COLO668 (cell line): ENCODE measurements at regions not wholly inside any gene's neighbourhood (a gene's known extent, or its start where the extent isn't known, plus 50 kb on each side); places are given as distances from the start of the nearest gene placed in this dataset.
A peak's percentile ranks its signal among the peaks of the same experiment; 100 is the strongest.

ENCODE experiments used
- DNase-seq: peaks from one replicate; lab custom pipeline; 2025; ENCODE audit not compliant: unreplicated experiment; lab: John Stamatoyannopoulos, UW

DNA sequence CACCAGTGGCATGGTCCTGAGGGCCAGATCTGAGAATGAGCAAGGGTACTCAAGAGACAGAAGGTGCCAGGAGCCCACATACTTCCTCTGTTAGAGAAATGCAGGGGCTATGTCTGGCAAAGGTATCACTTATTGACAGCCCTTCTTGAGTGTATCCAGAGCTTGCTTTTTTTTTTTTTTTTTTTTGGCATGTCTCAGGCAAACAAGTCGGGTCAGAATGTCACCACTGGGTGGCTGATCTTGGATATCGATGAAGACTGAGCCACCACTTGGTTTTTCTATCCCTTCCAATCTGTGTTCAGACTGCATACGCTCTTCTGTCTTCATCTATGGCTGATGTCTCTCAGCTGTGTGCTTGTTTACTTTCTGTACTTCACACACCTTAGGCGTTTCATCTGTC, 363.4 kb upstream of the C2CD4B start:
- no peak for DNase-seq

DNA sequence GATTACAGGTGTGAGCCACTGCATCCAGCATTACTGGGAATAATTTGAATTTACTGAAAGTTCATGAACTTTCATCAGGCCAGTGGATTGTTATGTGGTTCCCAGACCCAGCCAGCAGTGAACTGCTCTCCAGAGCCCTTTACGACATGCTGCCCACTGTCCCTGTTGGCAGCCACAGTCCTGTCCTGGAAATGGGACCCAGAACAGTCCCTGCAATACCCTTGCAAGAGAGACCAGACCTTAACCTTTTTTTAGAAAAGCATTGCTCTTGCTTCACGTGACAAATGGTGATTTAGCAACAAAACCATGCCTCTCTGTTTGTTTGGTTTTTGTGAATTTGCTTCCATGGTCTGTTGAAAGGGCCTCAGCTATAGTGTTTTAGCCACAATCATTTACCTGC, 367.3 kb upstream of the C2CD4B start:
- DNase-seq = no peak

DNA sequence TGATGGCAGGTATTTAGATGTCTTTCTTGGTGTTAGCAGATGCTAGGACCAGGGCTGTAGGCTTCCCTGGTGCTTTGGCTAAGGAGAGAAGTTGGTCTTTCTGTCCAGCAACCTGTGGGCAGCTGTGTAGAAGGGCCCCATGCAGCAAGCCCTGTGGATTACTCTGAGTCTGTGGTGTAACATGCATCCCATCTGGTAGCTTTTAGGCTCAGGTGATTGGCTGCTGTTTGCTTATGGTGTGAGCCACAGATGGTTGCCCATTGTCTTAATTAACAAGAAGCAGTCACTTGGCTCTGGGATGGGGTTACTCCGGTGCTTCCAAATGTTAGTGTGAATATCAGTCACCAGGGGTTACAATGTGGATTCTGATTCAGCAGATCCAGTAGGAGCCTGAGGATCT, 368.6 kb upstream of the C2CD4B start:
- DNase-seq = no peak

DNA sequence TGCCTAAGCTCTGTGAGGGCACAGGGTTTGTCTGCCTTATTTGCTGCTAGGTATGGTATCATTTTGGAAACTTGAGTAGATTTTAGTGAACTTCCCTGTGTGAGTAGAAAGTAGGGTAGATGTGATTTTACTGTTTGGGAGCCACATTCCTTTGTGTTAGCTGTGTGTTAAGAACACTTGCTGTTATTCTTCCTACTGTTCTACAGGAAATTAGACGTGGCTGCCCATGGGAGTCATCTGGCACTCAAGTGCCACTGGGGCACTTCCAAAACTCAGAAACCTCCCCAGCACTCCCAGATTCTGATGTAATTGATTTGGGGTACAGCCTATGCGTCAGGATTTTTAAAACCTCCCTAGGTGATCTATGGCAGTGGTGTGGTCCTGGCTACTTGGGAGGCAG, 369.9 kb upstream of the C2CD4B start:
- DNase-seq = no peak

DNA sequence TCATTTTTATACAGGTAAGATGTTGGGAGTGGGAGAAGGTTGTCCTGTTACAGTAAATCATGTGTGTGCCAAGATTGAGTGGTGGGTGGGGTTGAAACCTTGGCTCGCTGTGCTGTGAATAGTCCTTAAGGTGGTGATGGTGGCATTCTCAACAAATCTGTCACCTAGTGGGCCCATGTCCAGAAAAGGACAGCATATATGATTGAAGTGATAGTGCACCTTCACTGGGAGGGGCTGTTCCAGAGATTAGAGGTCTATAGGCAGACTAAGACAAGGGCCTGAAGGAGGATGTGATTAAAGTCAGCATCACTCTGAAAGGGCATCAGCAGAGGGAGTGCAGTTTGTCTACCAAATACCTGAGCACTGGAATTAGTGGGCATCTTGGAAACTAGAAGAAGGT, 374.2 kb upstream of the C2CD4B start:
- no peak for DNase-seq

DNA sequence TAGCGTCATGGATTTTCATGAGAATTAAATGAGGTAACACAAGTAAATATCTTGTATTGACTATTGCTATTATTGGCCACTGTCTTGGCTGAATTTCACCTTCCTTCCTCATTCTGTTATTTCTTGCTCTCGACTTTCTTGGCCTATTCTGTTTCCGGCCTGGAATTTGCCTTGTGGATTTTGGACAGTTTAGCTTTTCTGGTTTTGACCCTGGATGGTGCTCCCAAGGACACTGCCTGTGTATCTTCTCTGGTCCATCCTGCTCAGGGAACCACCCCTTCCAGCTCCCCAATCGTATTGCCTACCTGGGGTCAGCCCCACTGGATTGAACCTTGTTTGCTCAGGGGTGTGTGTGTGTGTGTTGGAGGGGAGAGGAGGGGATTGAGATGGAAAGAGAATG, 376.2 kb upstream of the C2CD4B start:
- no peak for DNase-seq

DNA sequence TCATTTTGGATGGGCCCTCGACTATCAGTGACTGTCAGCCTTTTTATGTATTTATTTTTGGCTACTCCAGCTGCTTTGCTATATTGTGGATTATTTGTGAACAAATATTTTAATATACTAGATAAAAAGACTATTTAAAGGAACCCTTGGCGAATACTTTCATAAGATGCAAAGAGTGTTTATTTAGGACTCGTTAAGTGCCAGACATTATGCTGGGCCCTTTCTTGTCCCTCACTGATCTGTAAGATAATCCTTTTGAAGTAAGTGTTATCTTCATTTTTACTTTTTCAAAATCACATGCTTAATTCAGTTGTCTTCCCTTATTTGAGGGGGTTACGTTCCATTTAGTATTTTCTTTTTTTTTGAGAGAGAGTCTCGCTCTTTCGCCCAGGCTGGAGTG, 376.8 kb upstream of the C2CD4B start:
- no peak for DNase-seq

DNA sequence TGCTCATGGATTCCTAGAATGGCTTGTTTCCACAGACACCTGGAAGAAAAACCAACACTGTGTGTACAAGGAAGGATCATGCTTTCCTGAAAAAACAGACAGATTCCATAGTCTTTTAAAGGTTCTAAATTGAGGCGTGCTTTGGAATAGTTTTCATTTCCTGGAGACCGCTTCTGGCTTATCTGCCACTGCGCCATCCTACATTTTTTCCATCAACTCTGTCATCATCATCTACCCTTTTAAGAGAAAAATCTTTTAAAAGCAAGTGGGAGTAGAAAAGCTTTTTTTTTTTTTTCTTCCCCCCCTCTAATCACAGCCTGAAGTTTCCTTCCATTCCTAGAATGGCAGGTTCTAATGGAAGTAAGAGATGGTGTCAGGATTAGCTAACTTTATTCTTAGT, 379.4 kb upstream of the C2CD4B start:
- no peak for DNase-seq

DNA sequence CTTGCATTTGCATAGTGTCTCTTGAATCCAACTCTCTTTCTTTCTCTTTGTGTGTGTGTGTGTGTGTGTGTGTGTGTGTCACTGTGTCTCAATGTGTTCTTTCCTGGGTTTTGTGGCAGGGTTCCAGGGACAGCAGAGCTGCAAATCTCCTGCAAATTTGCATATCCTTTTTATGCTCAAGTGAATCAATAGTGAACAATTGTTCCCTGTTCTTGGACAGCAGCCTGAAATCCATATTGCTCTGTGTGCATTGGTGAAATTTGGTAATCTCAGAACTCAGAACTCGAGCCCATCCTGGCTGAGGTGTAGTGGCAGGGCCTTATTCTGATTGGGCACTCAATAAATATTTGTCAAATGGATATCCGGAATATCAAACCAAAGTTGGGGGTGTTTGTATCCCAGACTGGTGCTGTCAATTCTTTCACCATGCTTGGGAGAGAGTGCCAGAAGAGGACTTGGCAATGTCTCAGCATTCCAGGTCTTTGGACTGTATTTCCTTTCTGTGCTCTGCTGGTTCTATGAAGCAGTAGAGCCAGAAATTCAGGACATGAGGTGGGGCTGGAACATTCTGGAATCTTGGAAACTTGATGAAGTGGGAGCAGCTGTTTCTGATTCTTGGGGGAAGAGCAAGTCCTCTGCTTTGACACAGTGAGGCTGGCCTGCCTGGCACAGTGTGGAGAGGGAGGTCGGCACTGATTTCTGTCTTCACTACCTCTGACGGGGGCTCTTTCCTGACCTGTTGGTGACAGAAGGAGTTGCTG, 380.6 kb upstream of the C2CD4B start:
- DNase-seq = peak; percentile 8

DNA sequence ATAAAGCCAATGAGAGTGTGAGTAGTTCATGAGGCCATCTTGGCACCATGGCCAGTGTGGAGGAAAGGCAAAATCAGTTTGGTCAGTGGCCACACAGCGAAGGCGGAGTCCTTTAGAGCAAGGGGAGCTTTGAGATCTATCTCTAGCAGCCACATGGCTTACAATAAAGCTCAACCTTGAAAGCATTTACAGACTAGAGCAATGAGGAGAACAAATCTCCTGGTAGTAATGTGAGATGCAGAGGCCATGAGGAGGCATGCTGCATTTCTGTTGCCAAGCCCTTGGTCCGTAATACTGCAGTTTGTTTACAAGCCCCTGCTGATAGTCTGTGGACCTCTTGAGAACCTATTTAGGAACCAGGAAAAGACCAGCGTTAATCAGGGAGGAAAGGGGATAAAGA, 381.5 kb upstream of the C2CD4B start:
- no peak for DNase-seq

DNA sequence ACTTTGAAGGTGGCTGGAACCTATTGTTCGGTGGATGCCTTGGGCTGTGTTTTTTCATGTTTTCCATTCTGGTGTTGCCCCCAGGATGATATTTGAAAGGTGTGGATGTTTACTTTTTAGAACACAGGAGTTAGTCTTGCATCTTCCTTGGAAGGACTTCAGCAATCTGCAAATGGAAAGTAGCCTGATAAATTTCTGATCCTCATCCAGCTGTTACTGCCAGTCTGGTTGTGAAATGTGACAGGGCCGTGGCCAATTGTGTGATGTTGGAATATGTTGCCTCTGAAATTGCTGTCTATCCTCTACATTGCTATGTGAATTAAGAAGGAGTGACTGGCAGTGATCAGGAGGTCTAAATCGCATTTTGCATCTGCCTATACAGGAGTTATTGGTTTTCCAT, 382.5 kb upstream of the C2CD4B start:
- no peak for DNase-seq

DNA sequence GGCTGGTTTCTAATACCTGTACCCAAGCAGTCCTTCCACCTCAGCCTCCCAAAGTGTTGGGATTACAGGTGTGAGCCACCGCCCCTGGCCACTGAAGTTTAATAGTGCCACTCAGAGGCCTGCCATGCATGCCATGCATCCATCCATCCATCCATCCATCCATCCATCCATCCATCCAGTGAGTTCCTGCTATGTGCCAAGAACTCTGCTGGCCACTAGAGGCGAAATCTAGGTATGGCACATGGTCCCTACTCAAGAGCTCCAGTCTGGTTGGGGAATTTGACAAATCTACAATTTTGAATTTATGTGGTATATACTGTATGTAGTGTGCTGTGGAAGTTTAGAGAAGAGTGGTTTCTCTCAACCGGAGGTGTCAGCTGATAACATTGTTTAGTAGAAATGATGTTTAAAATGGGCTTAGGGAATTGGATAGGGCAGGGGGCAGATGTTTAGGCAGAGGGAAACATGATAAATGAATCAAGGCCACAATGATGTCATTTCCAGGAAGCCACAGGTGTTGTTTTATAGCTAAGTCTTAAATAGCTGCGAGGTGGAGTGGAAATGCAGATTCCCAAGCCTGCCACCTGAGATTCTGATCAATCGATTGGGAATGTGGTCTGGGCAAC, 384.4 kb upstream of the C2CD4B start:
- DNase-seq = peak; percentile 25

DNA sequence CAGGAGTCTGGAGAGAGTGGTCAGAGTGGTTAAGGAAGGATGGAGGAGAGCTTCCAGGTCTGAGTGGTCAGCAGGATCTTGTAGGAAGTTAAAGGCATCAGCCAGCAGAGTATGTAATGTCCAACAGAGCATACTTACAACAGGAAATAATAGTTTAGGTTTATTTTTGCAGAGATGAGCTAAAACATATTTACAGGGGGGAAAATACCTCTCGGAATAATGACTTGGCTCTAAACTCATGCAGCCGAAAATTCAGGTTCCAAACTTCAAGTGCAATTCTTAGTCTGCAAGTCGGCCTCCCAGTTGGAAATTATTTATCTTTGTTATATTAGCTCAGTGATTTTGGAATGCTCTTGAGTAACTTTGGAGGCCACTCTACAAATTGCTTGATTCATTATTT, 385.0 kb upstream of the C2CD4B start:
- DNase-seq = no peak

DNA sequence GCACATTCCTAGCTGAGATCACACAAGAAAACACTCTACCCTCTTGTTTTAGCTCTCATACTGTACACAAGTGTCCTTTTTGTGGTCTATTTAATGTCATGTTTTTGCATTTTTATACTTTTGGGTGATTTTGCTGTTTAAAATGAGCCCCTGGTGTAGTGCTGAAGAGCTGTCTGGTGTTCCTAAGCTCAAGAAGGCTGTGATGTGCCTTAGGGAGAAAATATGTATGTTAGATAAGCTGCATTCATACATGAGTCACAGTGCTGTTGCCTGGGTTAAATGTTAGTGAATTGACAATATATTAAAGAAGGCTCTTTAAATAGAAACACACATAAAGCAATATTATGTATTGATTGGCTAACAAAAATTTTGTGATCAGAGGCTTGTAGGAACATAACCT, 387.4 kb upstream of the C2CD4B start:
- no peak for DNase-seq

DNA sequence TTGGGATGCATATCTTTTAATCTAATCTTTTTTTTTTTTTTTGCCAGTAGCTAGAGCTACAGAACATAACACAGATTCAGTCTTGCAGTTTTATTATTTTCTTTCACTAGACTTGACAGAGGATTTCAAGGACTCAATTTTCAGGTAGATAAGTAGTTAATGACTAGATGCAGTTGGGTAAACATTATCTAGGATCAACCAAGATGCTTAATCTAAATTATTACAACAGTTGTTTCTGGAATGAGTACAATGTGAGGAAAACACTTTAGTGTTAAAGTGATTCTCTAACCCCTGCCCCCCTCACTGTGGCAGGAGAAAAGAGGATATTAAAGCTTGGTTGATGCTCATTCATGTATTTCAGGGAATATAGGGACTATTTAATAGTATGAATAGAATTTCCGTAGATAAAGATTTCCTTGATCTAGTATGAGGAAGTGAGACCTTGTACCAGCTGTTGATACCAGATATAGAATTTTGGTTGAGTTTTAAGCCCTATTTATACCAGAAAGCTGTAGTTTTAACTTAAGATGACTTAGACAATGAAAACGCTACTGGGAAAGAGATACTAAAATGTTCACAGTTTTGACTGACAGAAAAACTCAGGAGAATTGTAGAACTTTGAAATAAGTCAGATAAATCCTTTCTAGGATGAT, 389.0 kb upstream of the C2CD4B start:
- DNase-seq = no peak

DNA sequence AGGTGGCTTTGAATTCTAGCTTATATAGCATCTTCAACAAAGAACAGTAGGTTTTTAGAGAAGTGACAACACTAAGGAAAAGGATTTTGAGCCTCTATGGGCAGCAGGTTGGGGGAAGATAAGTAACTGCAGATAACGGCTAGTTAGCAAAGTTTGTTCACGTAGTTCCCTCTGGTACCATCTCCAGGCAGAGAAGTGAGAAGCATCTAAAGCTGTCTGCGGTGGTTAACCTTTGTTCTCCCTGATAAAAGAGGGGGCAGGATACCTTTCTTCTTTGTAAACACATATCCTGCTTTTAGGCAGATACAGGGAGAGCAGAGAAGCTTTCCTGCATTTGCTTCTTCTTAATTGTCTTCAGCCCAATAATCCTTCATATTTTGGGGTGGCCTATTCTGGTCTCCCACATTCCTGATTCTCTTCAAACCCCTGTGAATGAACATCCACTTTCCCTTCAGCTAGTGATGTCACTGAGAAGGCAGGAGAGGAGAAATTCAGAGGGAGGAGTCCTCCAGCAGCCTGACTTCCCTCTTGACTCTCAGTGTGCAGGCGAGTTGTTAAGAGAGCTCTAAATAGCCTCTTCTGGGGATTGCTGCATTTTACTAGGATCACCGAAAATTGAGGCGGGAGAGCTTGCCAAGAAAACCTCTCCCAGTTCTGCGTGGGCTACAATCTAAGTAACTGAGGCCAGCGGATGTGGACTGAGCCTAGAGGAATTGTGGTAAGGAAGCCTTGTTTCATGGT, 393.7 kb upstream of the C2CD4B start:
- no peak for DNase-seq

DNA sequence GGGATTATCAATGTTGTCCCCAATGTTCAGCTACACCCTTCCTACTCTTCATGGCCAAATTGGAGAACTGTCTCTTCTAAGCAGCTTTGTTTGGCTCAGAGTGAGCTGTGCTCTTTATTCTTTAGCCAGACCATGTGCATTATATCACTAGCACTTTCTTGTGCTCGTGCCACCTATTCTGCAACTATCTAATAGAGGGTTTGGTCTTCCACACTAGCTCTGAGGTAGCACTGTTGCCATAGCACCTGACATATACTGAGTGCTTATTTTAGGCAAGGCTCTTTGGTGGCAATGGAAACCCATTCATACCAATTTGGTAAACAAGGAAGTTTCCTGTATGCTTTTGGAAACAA, 394.3 kb upstream of the C2CD4B start:
- DNase-seq = no peak

DNA sequence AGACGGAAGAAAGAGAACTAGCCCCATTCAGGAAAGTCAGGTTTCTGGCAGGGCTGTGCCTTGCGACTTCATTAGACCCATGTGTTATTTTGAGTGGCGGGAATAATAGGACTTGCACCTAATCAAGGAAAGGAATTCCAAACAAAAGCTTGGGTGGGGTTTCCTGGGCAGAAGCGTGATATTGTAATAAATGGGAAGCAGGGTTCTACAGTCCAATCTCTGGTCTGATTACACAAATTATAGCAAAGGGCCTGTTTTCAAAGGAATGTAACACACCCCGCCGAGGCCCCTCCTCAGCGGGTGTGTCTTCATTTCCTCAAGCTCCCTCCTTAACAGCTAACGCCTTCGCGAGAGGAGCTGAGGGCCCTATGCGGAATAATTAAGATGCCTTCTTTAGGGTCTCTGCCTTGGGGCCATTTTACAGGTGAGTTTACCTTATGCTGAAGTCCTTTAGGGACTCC, 396.0 kb upstream of the C2CD4B start:
- no peak for DNase-seq

DNA sequence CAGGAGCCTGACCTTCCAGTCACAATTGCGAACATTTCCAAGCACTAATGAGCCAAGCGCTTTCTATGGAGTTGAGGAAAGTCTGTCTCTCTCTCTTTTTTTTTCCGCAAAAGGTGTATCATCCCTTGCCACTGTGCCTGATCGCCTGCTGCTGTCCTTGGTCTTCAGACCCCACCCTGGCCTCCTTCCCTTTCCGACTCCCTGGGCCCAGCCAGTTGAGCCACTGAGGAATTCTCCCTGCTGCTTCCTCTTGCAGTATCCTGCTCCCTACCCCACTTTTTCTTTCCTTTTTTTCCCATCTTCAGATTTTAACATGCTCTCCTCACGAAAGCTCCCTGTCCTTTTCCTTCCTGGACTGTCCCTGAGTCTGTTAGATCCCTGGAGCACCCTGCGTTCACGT, 396.5 kb upstream of the C2CD4B start:
- DNase-seq = no peak

DNA sequence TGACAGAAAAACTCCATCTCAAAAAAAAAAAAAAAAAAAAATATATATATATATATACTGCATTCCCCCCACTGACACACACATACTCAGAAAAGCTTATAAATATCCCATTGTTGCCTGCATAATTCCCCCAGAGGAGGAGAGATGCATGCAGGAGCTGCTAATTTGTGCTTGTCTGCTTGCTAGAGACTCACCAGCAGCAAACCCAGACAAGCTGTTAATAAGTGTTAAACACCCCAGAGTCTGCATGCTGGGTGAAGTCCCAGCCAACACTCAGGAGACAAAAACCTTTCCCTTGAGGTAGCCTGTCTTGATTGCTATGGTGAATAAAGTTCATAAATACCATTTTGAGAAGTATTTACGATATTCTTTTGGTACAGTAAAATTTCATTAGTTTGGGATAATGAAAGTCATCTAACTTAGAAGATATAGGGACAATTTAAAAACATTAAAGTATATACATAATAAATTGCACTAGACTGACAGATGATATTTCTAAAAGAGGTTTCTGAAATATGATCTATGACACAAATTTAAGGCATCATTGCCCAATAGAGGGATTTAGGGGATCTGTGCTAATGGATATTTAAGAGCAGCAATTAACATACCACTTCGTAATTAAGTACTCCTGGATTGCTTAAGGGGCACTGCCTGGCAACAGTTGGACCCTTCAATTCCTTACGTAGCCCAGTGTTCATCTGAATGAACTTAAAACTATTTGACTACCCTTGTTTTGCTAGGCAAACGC, 400.0 kb upstream of the C2CD4B start:
- DNase-seq = no peak

DNA sequence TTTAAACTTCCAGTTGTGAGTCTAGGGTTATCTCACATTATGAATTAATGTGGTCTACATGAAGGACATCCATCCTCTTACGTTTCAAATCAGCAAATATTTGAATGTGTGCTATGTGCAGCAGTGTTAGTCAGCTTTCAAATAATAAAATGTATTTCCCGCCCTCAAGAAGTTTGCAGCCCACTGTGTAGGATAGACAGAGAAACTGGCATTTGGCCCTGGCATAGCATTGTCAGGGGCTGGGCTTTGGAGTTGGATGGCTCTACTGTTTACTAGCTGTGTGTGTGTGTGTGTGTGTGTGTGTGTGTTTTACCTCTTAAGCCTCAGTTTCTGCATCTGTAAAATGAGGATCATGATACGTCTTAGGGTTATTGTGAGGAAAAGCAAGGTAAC, 400.5 kb upstream of the C2CD4B start:
- DNase-seq = no peak
